ENCODE measurements at regions not wholly inside any gene's neighbourhood (a gene's known extent, or its start where the extent isn't known, plus 50 kb on each side); places are given as distances from the start of the nearest gene placed in this dataset.
"Not testable (repeated sequence)": the region's sequence is repeated elsewhere in the genome, so short reads cannot be mapped to it uniquely, and the experiment has no call there.

DNA sequence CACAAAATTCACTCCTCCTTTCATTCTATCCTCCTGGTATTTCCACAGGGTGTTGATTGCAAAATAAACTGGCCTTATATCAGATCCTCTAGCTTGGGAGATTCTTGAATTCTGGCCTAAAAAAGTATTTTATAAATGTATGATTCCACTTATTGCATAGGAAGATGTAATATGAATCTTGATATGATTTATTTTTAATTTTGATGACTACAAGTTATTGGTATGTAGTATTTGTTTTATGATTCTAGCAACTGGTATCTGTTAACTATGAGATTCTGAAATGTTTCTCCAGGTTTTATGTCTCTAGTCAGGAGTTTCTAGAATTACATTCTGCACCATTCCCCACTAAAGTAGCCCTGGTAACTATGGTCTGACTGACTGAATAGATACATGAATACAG is 373.9 kb upstream of the C11orf87 start:
- Histone ChIP-seq H3K4me1 (ENCODE audit: low read length) (no peaks in the 10 kb centered on the region), H3K36me3 (ENCODE audit: insufficient read depth, low read length) (no peaks in the 10 kb centered on the region), H2AFZ (ENCODE audit: low read length) (no peak overlapping the region), H3K4me3 (ENCODE audit: low read length) (no peak overlapping the region), H3K9ac (ENCODE audit: low read length) (no peak overlapping the region), H3K4me2 (ENCODE audit: low read depth, low read length, poor library complexity, severe bottlenecking) (no peak overlapping the region), H3K27me3 (ENCODE audit: low read length) (no peaks in the 10 kb centered on the region), H3K9me3 (ENCODE audit: low read length) (no peaks in the 10 kb centered on the region), H3K9me2 (replicated peaks; ENCODE audit: insufficient read depth, low read length) (no peaks in the 10 kb centered on the region), H3K79me2 (ENCODE audit: low read length) (no peaks in the 10 kb centered on the region), H3K27ac (ENCODE audit: low read length) (no peak overlapping the region), H4K20me1 (ENCODE audit: insufficient read depth, low read depth, low read length) (no peaks in the 10 kb centered on the region)
- no peak for DNase-seq

DNA sequence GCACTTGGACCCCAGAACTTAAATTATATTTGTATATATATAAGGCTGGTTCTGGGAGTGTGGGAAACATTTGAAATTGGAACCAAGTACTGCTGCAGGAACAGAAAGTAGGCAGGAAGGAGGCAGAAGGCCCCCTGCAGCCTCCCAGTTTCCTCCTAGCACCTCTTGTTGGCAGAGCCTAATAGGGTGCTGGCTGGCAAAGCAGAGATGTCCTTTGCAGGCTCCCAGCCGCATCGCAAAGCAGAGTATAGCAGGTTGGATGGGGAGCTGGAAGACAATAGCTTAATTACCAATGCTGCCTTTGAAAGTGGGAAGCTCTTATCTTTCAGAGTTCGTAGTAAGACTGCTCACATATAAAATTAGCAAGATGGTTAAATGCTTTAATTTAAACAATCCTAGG is 370.8 kb upstream of the C11orf87 start:
- Histone ChIP-seq H3K9me3 (ENCODE audit: low read length) (no peaks in the 10 kb centered on the region), H4K20me1 (ENCODE audit: insufficient read depth, low read depth, low read length) (no peaks in the 10 kb centered on the region)

DNA sequence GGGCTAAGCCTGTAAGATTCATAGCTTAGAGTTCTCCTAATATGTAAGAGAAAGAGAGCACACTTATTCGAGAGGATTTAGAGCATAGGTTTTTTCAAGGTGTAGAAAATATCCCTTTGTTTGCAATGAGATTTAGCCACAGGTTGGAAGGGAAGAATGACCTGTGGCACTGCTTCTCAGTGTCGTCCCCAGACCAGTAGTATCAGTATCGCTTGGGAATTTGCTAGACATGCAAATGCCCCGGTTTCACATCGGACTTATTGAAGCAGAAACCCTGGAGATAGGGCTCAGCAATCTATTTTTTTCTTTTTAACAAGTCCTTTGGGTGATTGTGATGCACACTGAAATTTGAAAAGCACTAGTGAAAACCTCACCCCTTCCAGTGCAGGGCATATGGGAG is 362.6 kb upstream of the C11orf87 start:
- H3K9me3 ChIP-seq (ENCODE audit: low read length): no peaks in the 10 kb centered on the region
- H3K27me3 ChIP-seq (ENCODE audit: low read length): 0 out of 2 replicates have a peak, but pooled peaks cover 5% of the 10 kb centered on the region
- peak overlapping the region; percentile 3 for H3K4me2 ChIP-seq (ENCODE audit: low read depth, low read length, poor library complexity, severe bottlenecking)
- no peaks in the 10 kb centered on the region for H3K9me2 ChIP-seq (replicated peaks; ENCODE audit: insufficient read depth, low read length)
- no peak overlapping the region for H3K27ac ChIP-seq (ENCODE audit: low read length)
- H2AFZ ChIP-seq (ENCODE audit: low read length): no peak overlapping the region
- no peak overlapping the region for H3K4me3 ChIP-seq (ENCODE audit: low read length)
- H3K4me1 ChIP-seq (ENCODE audit: low read length): peaks cover 14% of the 10 kb centered on the region
- no peaks in the 10 kb centered on the region for H3K36me3 ChIP-seq (ENCODE audit: insufficient read depth, low read length)
- H3K79me2 ChIP-seq (ENCODE audit: low read length): no peaks in the 10 kb centered on the region
- no peak overlapping the region for H3K9ac ChIP-seq (ENCODE audit: low read length)
- no peak for DNase-seq
- H4K20me1 ChIP-seq (ENCODE audit: insufficient read depth, low read depth, low read length): no peaks in the 10 kb centered on the region

More for the DNA sequence above, 370.8 kb upstream of the C11orf87 start:
- no peak overlapping the region for H3K9ac ChIP-seq (ENCODE audit: low read length)
- H3K79me2 ChIP-seq (ENCODE audit: low read length): no peaks in the 10 kb centered on the region
- no peak overlapping the region for H3K27ac ChIP-seq (ENCODE audit: low read length)
- no peak overlapping the region for H2AFZ ChIP-seq (ENCODE audit: low read length)
- H3K36me3 ChIP-seq (ENCODE audit: insufficient read depth, low read length): no peaks in the 10 kb centered on the region
- H3K4me2 ChIP-seq (ENCODE audit: low read depth, low read length, poor library complexity, severe bottlenecking): no peak overlapping the region
- H3K9me2 ChIP-seq (replicated peaks; ENCODE audit: insufficient read depth, low read length): no peaks in the 10 kb centered on the region
- H3K27me3 ChIP-seq (ENCODE audit: low read length): no peaks in the 10 kb centered on the region
- no peaks in the 10 kb centered on the region for H3K4me1 ChIP-seq (ENCODE audit: low read length)
- H3K4me3 ChIP-seq (ENCODE audit: low read length): no peak overlapping the region
- DNase-seq: no peak

DNA sequence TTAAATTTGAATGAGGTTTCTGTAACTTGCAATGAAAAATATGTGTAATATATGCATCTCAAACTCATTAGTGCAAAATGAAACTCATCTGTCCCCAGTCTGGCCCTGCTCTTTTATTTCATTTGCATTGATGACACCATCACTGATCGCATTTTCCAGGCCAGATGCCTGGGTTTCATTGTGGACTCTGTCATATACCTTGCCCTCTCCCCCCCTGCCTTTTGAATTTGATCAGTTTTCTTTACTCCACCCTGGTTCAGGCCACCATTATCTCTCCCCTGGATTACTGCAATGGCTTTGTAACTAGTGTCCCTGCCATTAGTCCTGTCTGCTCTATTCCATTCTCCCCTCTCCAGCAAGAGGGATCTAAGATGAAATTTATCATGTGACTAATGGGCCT is 360.6 kb upstream of the C11orf87 start:
- no peak overlapping the region for H3K4me3 ChIP-seq (ENCODE audit: low read length)
- H3K9me2 ChIP-seq (replicated peaks; ENCODE audit: insufficient read depth, low read length): no peaks in the 10 kb centered on the region
- no peak overlapping the region for H3K27ac ChIP-seq (ENCODE audit: low read length)
- H3K79me2 ChIP-seq (ENCODE audit: low read length): no peaks in the 10 kb centered on the region
- no peak overlapping the region for H3K9ac ChIP-seq (ENCODE audit: low read length)
- no peak for DNase-seq
- H2AFZ ChIP-seq (ENCODE audit: low read length): no peak overlapping the region
- no peaks in the 10 kb centered on the region for H3K9me3 ChIP-seq (ENCODE audit: low read length)
- no peak overlapping the region for H3K4me2 ChIP-seq (ENCODE audit: low read depth, low read length, poor library complexity, severe bottlenecking)
- no peaks in the 10 kb centered on the region for H4K20me1 ChIP-seq (ENCODE audit: insufficient read depth, low read depth, low read length)
- no peaks in the 10 kb centered on the region for H3K36me3 ChIP-seq (ENCODE audit: insufficient read depth, low read length)
- H3K4me1 ChIP-seq (ENCODE audit: low read length): peaks cover 14% of the 10 kb centered on the region
- H3K27me3 ChIP-seq (ENCODE audit: low read length): 0 out of 2 replicates have a peak, but pooled peaks cover 5% of the 10 kb centered on the region

DNA sequence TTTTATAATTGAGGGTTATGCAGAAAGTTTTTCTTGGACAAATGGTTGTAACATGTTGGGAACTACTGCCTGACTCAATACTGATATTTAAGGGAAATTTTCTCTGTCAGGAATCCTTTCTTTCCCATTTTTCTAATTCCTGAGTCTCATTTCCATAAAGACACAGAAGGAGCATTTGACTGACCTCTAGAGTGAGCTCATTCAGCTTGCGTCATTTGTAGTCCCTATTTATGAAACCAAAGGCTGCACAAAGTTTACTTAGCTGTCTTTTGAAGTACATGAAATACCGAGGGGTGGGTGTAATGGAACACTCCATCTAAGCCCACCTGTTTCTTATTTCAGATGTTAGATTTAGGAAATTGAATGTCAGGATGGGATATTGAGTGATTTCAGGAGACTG is 359.5 kb upstream of the C11orf87 start:
- Histone ChIP-seq H3K27me3 (ENCODE audit: low read length) (0 out of 2 replicates have a peak, but pooled peaks cover 5% of the 10 kb centered on the region), H3K9ac (ENCODE audit: low read length) (no peak overlapping the region), H2AFZ (ENCODE audit: low read length) (no peak overlapping the region), H3K79me2 (ENCODE audit: low read length) (no peaks in the 10 kb centered on the region), H3K27ac (ENCODE audit: low read length) (no peak overlapping the region), H3K9me2 (replicated peaks; ENCODE audit: insufficient read depth, low read length) (no peaks in the 10 kb centered on the region), H3K36me3 (ENCODE audit: insufficient read depth, low read length) (no peaks in the 10 kb centered on the region), H3K4me1 (ENCODE audit: low read length) (peaks cover 14% of the 10 kb centered on the region), H3K4me3 (ENCODE audit: low read length) (no peak overlapping the region), H3K4me2 (ENCODE audit: low read depth, low read length, poor library complexity, severe bottlenecking) (no peak overlapping the region), H3K9me3 (ENCODE audit: low read length) (no peaks in the 10 kb centered on the region), H4K20me1 (ENCODE audit: insufficient read depth, low read depth, low read length) (no peaks in the 10 kb centered on the region)
- no peak for DNase-seq

DNA sequence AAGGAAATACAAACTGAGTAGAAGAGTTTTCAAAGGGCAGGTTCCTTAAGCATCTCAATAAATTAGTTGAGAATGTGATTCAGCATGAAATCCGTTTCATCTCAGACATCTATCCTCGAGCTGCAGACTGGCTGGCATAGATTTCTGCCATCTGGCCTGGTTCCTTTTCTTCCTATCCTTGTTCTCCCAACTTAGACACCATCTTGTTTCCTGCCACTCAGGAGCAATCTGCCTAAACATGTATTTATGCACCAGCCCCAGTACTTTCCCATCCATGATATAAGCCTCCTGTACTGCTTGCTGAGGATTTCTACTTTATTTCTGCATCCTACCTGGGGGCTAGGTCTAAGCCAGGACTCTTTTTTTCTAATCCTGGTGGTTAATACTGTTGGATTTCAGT is 359.1 kb upstream of the C11orf87 start:
- Histone ChIP-seq H4K20me1 (ENCODE audit: insufficient read depth, low read depth, low read length) (no peaks in the 10 kb centered on the region), H2AFZ (ENCODE audit: low read length) (no peak overlapping the region)

DNA sequence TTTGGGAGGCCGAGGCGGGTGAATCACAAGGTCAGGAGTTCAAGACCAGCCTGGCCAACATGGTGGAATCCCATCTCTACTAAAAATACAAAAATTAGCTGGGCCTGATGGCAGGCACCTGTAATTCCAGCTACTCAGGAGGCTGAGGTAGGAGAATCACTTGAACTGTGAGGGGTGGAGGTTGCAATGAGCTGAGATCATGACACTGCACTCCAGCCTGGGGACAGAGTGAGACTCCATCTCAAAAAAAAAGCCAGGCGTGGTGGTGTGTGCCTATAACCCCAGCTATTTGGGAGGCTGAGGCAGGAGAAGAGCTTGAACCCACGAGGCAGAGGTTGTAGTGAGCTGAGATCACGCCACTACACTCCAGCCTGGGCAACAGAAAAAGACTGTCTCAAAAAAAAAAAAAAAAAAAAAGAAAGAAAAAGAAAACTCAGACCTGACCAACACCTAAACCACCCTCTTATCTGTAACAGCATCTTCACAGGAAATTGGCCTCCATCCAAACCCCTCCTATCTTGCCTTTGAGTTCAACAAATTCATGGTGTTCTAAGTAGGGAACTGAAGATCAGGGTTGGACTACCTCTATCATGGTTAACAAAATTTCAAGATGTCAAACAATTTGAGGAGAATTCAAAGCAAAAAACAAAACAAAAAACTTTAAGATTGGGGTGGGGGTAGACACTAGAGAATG is 357.2 kb upstream of the C11orf87 start:
- H3K27ac ChIP-seq (ENCODE audit: low read length); H2AFZ ChIP-seq (ENCODE audit: low read length); H3K4me1 ChIP-seq (ENCODE audit: low read length); H4K20me1 ChIP-seq (ENCODE audit: insufficient read depth, low read depth, low read length); DNase-seq; H3K36me3 ChIP-seq (ENCODE audit: insufficient read depth, low read length); H3K4me3 ChIP-seq (ENCODE audit: low read length); H3K79me2 ChIP-seq (ENCODE audit: low read length); H3K9me2 ChIP-seq (replicated peaks; ENCODE audit: insufficient read depth, low read length); H3K9ac ChIP-seq (ENCODE audit: low read length); H3K4me2 ChIP-seq (ENCODE audit: low read depth, low read length, poor library complexity, severe bottlenecking); H3K27me3 ChIP-seq (ENCODE audit: low read length); H3K9me3 ChIP-seq (ENCODE audit: low read length): not testable (repeated sequence)

More for the DNA sequence above, 359.1 kb upstream of the C11orf87 start:
- no peak overlapping the region for H3K4me3 ChIP-seq (ENCODE audit: low read length)
- no peak overlapping the region for H3K27ac ChIP-seq (ENCODE audit: low read length)
- 0 out of 2 replicates have a peak, but pooled peaks cover 5% of the 10 kb centered on the region for H3K27me3 ChIP-seq (ENCODE audit: low read length)
- no peak overlapping the region for H3K4me2 ChIP-seq (ENCODE audit: low read depth, low read length, poor library complexity, severe bottlenecking)
- H3K79me2 ChIP-seq (ENCODE audit: low read length): no peaks in the 10 kb centered on the region
- H3K4me1 ChIP-seq (ENCODE audit: low read length): peaks cover 14% of the 10 kb centered on the region
- DNase-seq: no peak
- no peaks in the 10 kb centered on the region for H3K9me3 ChIP-seq (ENCODE audit: low read length)
- H3K9ac ChIP-seq (ENCODE audit: low read length): no peak overlapping the region
- H3K36me3 ChIP-seq (ENCODE audit: insufficient read depth, low read length): no peaks in the 10 kb centered on the region
- H3K9me2 ChIP-seq (replicated peaks; ENCODE audit: insufficient read depth, low read length): no peaks in the 10 kb centered on the region

DNA sequence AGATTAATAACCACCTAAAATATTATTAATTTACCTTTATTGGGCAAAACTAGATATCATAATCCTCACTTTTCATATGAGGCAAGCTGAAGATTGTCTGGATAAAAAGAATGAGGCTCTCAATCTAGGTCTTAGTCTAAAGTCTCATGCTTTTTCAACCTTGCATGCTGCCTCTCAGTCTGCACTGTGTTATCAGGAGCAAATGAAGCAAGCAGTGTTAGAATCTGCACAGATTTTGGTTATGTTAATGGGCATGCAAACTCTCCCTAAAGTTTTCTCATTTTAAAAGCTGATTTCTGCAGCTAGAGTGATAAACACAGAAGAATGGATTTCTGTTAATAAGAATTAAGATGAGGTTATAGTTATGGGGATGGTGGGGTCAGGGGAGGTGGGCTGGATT is 350.7 kb upstream of the C11orf87 start:
- Histone ChIP-seq H3K4me3 (ENCODE audit: low read length) (no peak overlapping the region), H3K27ac (ENCODE audit: low read length) (no peak overlapping the region), H4K20me1 (ENCODE audit: insufficient read depth, low read depth, low read length) (no peaks in the 10 kb centered on the region), H3K9me2 (replicated peaks; ENCODE audit: insufficient read depth, low read length) (no peaks in the 10 kb centered on the region), H3K27me3 (ENCODE audit: low read length) (0 out of 2 replicates have a peak, but pooled peaks cover 3% of the 10 kb centered on the region), H3K9me3 (ENCODE audit: low read length) (no peaks in the 10 kb centered on the region), H2AFZ (ENCODE audit: low read length) (no peak overlapping the region), H3K4me2 (ENCODE audit: low read depth, low read length, poor library complexity, severe bottlenecking) (no peak overlapping the region), H3K4me1 (ENCODE audit: low read length) (no peaks in the 10 kb centered on the region), H3K9ac (ENCODE audit: low read length) (no peak overlapping the region), H3K79me2 (ENCODE audit: low read length) (no peaks in the 10 kb centered on the region), H3K36me3 (ENCODE audit: insufficient read depth, low read length) (no peaks in the 10 kb centered on the region)
- DNase-seq: no peak
